ENCODE measurements at regions not wholly inside any gene's neighbourhood (a gene's known extent, or its start where the extent isn't known, plus 50 kb on each side); places are given as distances from the start of the nearest gene placed in this dataset.

DNA sequence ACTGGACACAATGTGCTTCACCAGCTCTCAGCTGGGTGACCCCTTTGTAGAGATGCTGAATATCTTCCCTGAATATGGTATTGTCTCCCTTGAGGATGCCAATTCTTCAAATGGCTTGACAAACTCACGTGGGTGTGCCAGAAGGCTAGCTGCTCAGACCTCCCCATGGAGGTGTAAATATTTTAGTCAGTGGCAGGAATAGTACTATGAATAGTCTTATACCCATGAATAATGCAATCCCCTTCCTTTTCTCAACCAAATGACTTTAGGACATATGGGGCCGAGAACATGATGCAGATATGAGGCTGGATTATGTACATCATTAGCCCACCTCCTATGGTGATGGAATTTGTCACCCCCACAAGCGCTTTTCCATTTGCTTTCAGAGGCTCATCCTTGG, 401.8 kb downstream of the ADRA2A start:
- no peak for DNase-seq (ENCODE audit: low spot score)
- TF ChIP-seq, protein P1, sequence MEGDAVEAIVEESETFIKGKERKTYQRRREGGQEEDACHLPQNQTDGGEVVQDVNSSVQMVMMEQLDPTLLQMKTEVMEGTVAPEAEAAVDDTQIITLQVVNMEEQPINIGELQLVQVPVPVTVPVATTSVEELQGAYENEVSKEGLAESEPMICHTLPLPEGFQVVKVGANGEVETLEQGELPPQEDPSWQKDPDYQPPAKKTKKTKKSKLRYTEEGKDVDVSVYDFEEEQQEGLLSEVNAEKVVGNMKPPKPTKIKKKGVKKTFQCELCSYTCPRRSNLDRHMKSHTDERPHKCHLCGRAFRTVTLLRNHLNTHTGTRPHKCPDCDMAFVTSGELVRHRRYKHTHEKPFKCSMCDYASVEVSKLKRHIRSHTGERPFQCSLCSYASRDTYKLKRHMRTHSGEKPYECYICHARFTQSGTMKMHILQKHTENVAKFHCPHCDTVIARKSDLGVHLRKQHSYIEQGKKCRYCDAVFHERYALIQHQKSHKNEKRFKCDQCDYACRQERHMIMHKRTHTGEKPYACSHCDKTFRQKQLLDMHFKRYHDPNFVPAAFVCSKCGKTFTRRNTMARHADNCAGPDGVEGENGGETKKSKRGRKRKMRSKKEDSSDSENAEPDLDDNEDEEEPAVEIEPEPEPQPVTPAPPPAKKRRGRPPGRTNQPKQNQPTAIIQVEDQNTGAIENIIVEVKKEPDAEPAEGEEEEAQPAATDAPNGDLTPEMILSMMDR (IDR thresholded peaks at IDR 0.05; ENCODE audit: extremely low read depth, missing control alignments): no peak

DNA sequence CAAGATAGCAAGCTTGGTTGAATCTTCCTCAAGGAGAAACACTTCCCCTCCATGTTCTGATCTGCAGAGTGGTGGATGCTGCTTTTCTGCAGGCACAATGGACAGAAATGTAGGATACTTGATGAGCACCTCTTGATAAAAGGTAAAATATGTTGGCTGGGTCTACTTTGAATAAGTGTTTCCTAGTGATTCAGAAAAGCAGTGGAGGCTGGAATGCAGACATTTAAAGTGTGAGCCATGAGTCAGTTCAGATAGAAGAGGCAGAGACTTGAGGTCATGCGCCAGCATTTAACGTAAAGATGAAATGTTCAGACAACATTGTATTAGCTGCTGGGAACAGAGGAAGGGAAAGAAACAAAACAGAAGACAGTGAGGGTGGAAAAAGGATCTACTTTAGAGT, 403.1 kb downstream of the ADRA2A start:
- no peak for DNase-seq (ENCODE audit: low spot score)
- TF ChIP-seq, protein P1 (IDR thresholded peaks at IDR 0.05; ENCODE audit: extremely low read depth, missing control alignments): no peak

DNA sequence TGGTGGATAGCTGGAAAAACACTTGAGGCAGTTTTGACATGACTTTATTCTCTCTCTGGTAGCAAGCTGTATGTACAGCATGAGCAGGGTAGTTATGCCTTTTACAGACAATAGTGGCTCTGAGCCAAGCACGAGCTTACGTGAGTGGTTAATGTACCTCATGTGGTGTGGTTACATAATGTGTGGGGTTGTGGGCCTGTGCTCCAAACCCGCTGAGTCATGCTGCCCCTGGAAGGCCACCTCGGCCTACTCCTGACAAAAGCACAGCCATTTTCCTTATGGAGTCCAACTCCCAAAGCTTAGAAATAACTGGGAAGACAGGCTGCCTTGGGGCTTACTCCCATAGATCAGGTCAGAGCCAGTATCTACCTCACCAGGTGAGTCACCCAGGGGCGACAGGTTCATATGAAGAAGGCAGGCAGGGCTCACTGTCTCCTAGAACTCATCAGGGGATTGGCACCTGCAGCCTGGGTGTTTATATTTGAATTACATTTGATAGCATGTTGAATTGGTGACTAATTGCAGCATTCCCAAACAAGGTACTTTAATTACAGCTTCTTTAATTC, 404.5 kb downstream of the ADRA2A start:
- TF ChIP-seq, protein P1 (IDR thresholded peaks at IDR 0.05; ENCODE audit: extremely low read depth, missing control alignments): no peak
- no peak for DNase-seq (ENCODE audit: low spot score)

DNA sequence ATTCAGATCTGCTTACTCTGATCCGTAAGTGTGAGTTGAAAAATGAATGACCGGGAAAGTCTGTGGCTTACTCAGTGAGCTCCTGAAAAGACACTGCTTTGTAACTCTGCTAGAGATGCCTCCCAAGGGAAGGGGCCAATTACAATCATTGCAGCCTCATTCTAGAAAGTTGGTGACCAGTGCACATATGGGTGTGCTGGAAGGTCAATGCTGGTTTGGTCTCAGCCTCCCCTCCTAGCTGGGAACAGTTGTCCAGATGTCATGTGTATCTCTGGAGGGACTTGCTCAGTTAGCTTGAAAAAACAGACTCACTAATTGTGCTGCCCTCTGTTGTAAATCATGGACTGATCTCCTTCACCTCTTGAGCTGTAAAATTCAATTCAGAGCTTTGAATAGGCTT, 405.0 kb downstream of the ADRA2A start:
- no peak for DNase-seq (ENCODE audit: low spot score)
- TF ChIP-seq, protein P1 (IDR thresholded peaks at IDR 0.05; ENCODE audit: extremely low read depth, missing control alignments): no peak

DNA sequence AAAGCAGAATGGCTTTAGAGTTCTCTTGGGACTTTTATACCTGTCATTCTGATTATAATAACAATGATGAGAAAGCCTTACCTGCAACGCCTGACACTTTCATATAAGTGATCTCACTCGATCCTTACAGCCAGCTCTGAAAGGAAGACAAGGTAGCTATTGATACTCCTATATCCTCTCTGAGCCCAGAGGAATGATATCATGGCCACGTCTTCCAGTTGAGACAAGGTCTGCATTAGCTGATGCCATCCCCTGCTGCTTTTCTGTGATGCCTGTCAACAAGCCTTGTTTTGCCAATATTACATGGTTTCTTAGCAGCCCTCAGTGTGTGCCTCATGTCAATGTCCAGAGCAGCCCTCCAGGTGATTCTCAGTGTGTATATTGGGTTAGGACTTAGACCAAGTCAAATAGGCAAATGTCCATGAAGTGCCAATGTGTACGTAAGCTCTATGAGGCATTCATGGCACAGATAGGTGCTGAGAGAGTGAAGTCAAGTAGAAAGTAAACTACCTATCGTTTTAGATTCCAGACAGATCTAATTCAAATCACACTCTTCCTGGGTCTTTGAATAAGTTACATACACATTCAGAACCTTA, 405.9 kb downstream of the ADRA2A start:
- TF ChIP-seq, protein P1 (IDR thresholded peaks at IDR 0.05; ENCODE audit: extremely low read depth, missing control alignments): no peak
- DNase-seq (ENCODE audit: low spot score): no peak

DNA sequence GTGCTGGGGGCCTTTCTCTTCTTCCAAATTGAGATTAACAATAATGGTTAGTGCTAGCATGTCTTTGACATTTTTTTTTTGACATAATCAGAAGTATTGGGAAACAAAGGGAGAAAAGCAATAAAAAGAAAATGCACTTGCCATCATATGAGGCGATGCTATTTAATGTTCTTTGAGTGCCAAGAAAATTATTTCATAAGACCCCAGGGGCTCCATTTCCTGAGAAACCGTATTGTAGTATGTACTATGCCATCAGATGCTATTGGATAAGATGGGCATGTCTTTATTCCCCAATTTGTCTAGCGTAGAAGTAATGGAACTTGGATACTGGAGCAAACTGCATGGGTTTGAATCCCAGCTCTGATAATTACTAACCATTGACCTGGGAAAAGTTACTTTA, 408.9 kb downstream of the ADRA2A start:
- TF ChIP-seq, protein P1 (IDR thresholded peaks at IDR 0.05; ENCODE audit: extremely low read depth, missing control alignments): no peak
- no peak for DNase-seq (ENCODE audit: low spot score)

DNA sequence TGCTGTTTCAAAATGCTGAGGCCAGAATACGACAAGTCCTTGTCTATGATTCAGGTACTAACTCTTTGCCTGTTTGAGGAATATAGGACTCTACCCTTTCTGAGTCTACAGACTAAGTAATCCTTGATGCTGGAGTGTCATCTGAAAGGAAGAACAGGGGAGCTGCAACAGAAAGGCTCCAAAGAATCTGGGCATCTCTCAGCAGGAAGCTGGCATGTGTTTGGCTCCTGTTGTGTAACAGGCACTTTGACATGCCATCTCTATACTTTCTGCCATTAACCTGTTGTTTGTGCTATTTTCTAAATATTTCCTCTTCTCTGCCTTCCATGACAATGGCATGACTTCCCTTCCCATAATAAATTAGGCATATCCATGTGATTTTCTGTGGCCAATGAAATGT, 409.5 kb downstream of the ADRA2A start:
- DNase-seq (ENCODE audit: low spot score): no peak
- TF ChIP-seq, protein P1 (IDR thresholded peaks at IDR 0.05; ENCODE audit: extremely low read depth, missing control alignments): no peak

All from GM20000 (cell line).